ENCODE measurements at regions not wholly inside any gene's neighbourhood (a gene's known extent, or its start where the extent isn't known, plus 50 kb on each side); places are given as distances from the start of the nearest gene placed in this dataset.

DNA sequence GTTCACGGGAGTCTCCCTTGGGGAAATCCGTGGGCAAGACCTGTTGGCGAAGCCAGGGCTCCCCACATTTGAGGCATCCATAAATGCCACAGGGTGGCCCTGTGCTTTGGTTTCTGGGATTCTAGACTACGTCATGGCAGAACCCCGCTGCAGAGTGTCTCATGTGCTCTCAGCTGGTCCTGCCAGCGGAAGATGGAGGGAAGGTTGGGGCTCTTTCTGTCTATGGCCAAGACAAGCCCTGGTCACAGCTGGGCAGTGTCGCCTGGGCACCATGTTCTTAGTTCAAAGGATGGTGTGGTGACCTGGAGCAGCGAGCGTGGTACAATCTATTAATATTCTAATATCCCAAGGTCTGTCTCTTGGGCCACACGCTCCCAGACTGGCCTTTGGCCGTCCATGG lies 511.7 kb downstream of the TBC1D22A start:
- Histone ChIP-seq H3K79me2 (replicated peaks; ENCODE audit: insufficient read depth) (no peaks in the 10 kb centered on the region), H3K27me3 (ENCODE audit: insufficient read depth) (no peaks in the 10 kb centered on the region), H3K36me3 (ENCODE audit: insufficient read depth) (0 out of 2 replicates have a peak, but pooled peaks cover 4% of the 10 kb centered on the region), H3K4me2 (no peak overlapping the region), H3K27ac (ENCODE audit: low read depth) (no peak overlapping the region), H2AFZ (no peak overlapping the region), H4K20me1 (replicated peaks; ENCODE audit: insufficient read depth) (no peaks in the 10 kb centered on the region), H3K9me2 (ENCODE audit: insufficient read depth) (no peaks in the 10 kb centered on the region), H3F3A (replicated peaks; ENCODE audit: low read depth) (no peaks in the 10 kb centered on the region), H3K4me3 (no peak overlapping the region), H3K4me1 (ENCODE audit: insufficient read depth) (no peaks in the 10 kb centered on the region)
- DNase-seq (ENCODE audit: low spot score) (no peak), ATAC-seq (no peak)
- TF ChIP-seq REST (IDR thresholded peaks at IDR 0.05; ENCODE audit: unreplicated experiment), result no peak
- TF ChIP-seq ZNF331 (CRISPR knock-in tag; IDR thresholded peaks at IDR 0.05; ENCODE audit: low read depth), result no peak
- TF ChIP-seq EZH2phosphoT487 (IDR thresholded peaks at IDR 0.05; ENCODE audit: unreplicated experiment), result no peak
- TF ChIP-seq, protein P1, sequence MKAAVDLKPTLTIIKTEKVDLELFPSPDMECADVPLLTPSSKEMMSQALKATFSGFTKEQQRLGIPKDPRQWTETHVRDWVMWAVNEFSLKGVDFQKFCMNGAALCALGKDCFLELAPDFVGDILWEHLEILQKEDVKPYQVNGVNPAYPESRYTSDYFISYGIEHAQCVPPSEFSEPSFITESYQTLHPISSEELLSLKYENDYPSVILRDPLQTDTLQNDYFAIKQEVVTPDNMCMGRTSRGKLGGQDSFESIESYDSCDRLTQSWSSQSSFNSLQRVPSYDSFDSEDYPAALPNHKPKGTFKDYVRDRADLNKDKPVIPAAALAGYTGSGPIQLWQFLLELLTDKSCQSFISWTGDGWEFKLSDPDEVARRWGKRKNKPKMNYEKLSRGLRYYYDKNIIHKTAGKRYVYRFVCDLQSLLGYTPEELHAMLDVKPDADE (IDR thresholded peaks at IDR 0.05), result no peak
- no peak for TF ChIP-seq ZNF462 (CRISPR knock-in tag; IDR thresholded peaks at IDR 0.05)
- TF ChIP-seq CREB1 (CRISPR knock-in tag; IDR thresholded peaks at IDR 0.05; ENCODE audit: low read depth), result no peak
- TF ChIP-seq STAT1 (IDR thresholded peaks at IDR 0.05; ENCODE audit: unreplicated experiment), result no peak
- no peak for TF ChIP-seq JUNB (IDR thresholded peaks at IDR 0.05; ENCODE audit: unreplicated experiment)
- TF ChIP-seq EZH2 (IDR thresholded peaks at IDR 0.05; ENCODE audit: low read depth, unreplicated experiment), result no peak
- no peak for TF ChIP-seq ZNF114 (CRISPR knock-in tag; IDR thresholded peaks at IDR 0.05)
- no peak for TF ChIP-seq POLR2AphosphoS5 (IDR thresholded peaks at IDR 0.05; ENCODE audit: low read depth)
- TF ChIP-seq CTCF (conservative IDR thresholded peaks at IDR 0.05; ENCODE audit: low read depth in 2 of 2), result no peak
- no peak for TF ChIP-seq NANOG (IDR thresholded peaks at IDR 0.05; ENCODE audit: borderline replicate concordance)
- no peak overlapping the region for H3K27ac Mint-ChIP-seq
- H3K27me3 Mint-ChIP-seq (ENCODE audit: insufficient read depth, low read depth, poor library complexity), result peaks cover 8% of the 10 kb centered on the region
- peaks cover 100% of the 10 kb centered on the region for H3K9me3 Mint-ChIP-seq
- H3K4me1 Mint-ChIP-seq, result no peaks in the 10 kb centered on the region
- peaks cover 32% of the 10 kb centered on the region for H3K36me3 Mint-ChIP-seq (ENCODE audit: low read depth)
- no peak overlapping the region for H3K4me3 Mint-ChIP-seq

All from GM23338 (cell line).